ENCODE measurements at regions not wholly inside any gene's neighbourhood (a gene's known extent, or its start where the extent isn't known, plus 50 kb on each side); places are given as distances from the start of the nearest gene placed in this dataset.
"Not testable (repeated sequence)": the region's sequence is repeated elsewhere in the genome, so short reads cannot be mapped to it uniquely, and the experiment has no call there.

GRCh38 chr7:28900311-28900710, 57.8 kb downstream of the TRIL start:
- no peak for DNase-seq (ENCODE audit: low spot score)

- no peak for DNase-seq (ENCODE audit: low spot score)
These were observed 64.2 kb downstream of the TRIL start for GRCh38 chr7:28893888-28894287.

GRCh38 chr7:28891876-28892234, 66.3 kb downstream of the TRIL start:
- DNase-seq (ENCODE audit: low spot score), result not testable (repeated sequence)

- DNase-seq (ENCODE audit: low spot score), result no peak
These were observed 66.8 kb downstream of the TRIL start for GRCh38 chr7:28891192-28891875.

DNA sequence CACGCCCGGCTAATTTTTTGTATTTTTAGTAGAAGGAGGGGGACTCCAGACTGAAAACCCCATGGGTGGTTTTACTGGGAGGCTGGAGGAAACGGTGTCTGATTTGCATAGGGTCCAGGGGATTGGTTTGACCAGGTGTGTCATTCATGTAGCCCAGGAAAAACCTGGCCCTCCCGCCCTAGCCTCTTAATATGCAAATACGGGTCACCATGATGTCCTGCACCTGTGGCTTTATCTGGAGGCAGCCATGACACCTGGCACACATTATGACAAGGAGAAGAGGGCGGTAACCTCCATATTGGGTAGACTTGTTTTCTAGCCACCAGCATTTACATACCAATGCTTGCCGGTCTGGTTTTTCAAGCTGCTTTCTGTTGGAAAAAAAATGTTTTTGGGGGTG, 68.0 kb downstream of the TRIL start:
- DNase-seq (ENCODE audit: low spot score), result peak; percentile 39

GRCh38 chr7:28889290-28889689, 68.8 kb downstream of the TRIL start:
- no peak for DNase-seq (ENCODE audit: low spot score)

- no peak for DNase-seq (ENCODE audit: low spot score)
These were observed 72.4 kb downstream of the TRIL start for GRCh38 chr7:28885771-28886170.

DNA sequence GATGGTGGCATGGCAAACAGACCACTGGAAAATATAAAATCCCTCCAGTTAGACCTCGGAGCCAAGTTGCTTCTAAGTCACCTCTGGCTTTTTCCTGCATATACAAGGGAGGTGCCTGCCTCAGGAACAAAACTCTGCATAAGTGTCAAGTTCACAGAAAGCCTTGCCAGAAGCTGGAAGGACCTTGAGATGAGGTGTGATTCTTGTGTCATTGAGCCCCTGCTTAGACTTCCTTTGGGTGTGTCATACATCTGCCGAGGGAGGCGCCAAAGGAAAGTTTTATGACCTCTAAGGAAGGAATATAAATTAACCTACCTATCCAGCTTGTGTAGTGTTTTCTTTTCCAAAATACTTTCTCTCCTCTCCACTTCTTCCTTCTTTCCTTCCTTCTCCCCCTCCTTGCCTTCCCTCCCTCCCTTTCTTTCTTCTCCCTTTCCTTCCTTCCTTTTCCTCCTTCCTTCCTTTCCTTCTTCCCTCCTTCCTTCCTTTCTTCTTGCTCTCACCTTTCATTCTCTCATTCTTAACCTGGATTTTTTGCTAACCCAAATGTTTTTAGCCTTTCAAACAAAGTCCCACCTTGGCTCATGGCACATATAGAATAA, 75.2 kb downstream of the TRIL start:
- DNase-seq (ENCODE audit: low spot score), result no peak

DNA sequence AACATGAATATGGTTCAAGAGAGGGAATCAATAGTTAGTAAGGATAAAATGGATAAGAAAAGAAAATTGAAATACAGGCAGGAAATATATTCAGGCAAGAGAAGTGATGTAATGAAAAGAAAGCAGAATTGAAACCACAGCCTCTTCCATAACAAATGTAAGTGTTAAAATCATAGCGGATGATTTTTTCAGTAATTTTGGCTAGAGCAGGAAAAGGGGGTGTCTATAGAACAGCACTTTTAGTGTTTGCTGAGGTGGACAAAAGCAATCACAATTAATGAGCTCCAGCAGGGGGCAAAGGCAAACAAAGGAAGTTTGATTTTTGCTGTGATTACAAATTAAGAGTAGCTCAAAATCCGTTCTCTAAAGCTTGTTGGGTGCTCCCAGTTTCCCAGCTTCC, 79.0 kb downstream of the TRIL start:
- no peak for DNase-seq (ENCODE audit: low spot score)

- DNase-seq (ENCODE audit: low spot score), result no peak
These were observed 79.6 kb downstream of the TRIL start for GRCh38 chr7:28878481-28878880.

Measured in germinal center (tissue), 1 donor.